Breast epithelium (tissue), 3 donors: ENCODE measurements at regions not wholly inside any gene's neighbourhood (a gene's known extent, or its start where the extent isn't known, plus 50 kb on each side); places are given as distances from the start of the nearest gene placed in this dataset.

ENCODE experiments used
- CTCF ChIP-seq, 3 donors: fragments of 450-650 bp; IDR thresholded peaks; one replicate each; pipeline ENCODE4 v1.5.1; 2016 to 2017; ENCODE audit warnings: antibody characterized with exemption in 3 of 3, mild to moderate bottlenecking in 3 of 3, moderate library complexity in 3 of 3
- POLR2A ChIP-seq: fragments of 450-650 bp; IDR thresholded peaks from one replicate; pipeline ENCODE4 v1.6.1; 2016; ENCODE audit warnings: antibody characterized with exemption, mild to moderate bottlenecking, moderate library complexity

- TF ChIP-seq CTCF (IDR thresholded peaks at IDR 0.05) = no peak
- TF ChIP-seq POLR2A = no peak
Observed at GRCh38 chr5:67426961-67427849, 230.6 kb upstream of the CD180 start.
